HG02840 (cell line): ENCODE measurements at regions not wholly inside any gene's neighbourhood (a gene's known extent, or its start where the extent isn't known, plus 50 kb on each side); places are given as distances from the start of the nearest gene placed in this dataset.

Experiments
- ATAC-seq: cut with Tn5 transposase; IDR thresholded peaks from one replicate; pipeline ENCODE4 v1.9.1; 2021; ENCODE audit warnings: mild to moderate bottlenecking, moderate library complexity, moderate number of reproducible peaks; ENCODE audit not compliant: unreplicated experiment, low FRiP score

DNA sequence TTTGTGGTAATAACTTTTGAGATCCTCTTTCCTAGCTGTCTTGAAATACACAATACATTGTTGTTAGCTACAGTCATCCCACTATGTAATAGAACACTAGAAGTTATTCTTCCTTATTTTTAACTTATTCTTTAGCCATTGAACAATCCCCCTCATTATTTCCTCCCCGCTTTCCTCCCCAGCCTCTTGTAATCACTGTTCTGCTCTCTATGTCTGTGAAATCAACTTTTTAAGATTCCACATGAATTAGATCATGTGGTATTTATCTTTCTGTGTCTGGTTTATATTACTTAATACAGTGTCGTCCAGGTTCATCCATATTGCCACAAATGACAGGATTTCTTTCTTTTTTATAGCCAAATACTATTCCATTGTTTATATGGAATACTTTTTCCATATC, 72.9 kb downstream of the SLC10A2 start:
- no peak for ATAC-seq

DNA sequence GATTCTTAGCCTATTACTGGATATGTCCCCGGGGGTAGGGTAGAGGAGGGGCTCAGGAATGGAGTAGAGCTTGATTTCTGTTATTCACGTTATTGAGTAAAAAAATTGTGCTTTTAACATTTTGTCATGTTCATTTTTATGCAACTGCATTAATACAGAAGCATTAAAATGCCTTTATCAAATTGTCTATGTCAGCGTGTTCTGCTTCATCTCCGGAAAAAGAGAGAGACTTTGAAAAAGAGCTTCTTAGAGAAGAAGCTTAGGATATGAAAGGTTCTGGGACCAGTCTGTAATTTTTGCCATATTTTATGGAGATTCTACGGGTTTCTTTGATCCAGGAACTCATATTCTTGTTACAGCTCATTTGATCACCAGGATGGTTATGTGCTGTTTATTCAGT, 82.0 kb downstream of the SLC10A2 start:
- no peak for ATAC-seq

DNA sequence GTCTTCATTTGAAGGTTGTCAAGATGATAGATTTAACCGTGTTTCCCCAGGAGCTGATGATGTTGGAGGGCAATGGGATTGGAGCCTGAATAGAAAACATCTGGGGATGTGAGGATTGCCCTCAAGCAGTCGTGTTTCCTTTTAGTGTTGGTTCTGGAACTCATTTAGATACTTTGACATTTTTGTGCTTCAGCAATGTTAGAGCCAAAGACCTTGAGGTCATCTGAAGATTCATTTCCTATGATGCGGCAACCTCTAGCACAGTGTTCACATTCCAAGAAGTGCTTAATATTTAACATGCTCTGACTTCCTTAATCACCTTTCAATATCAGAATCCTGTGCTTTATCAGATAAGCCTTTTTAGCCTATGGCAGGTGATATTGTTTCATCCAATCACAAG, 82.7 kb downstream of the SLC10A2 start:
- no peak for ATAC-seq

DNA sequence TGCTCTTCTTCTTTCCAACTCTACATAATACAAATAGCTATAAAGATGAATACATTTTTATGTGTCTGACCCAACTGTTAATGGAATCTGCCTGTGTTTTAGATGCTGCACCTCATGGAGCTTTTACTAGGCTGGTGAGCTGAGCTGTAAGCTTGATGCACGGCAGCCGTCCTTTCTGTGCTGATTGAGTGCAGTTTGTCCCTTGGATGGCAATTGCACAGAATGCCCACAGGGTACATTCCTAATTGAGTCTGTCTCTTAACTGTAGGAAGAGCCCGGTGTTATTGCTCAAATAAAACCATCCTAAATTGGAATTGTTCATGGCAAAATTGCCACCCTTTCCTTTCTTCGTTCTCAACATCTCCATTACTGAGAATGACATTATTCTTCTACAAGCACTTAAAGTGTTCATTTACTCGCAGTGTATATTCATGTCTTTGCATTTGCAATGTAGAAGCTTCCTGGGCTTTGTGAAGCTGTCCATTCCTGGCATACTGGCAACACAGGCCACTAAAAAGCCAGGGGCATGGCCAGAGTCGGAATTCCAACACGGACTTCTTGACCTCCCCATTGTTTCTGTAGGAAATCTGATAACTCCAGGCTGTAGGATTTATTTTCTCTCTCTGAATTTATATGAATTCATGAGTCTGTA, 85.8 kb downstream of the SLC10A2 start:
- ATAC-seq, result no peak

DNA sequence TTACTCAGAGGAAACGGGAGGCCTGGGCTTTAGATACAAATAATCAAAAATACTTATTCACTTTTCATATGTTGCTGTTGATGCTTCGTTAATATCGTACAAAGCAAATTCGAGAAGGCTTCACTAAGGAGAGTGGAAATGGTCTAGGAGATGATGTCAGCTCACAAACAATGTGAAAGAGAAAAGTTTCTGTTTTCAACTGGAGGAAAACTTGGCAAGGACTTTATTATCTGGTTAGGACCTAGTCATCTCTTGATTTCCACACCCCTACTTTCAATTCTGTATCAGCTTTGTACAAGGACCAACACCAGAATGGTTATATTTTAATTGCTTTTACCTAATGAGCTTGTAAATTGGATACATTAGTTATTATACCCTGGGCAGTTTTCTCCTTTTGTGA, 88.0 kb downstream of the SLC10A2 start:
- ATAC-seq, result no peak

DNA sequence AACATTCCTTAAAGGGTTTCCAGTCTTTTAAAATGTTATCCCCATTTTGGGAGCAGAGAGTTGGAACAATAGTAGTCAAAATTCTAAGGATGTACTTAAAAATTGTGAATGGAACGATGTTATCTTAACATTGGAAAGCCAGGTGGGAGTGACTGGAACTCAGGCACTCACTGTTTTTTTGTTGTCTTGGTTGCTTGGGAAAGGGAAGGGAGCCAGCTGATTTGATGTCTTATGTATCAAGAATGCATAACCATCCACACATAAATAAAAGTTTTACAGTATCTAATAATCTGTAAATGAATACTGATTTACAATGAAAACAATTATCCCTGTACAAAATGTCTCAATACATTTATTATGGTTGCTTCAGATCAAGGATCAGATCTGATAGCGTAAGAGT, 88.7 kb downstream of the SLC10A2 start:
- ATAC-seq, result no peak

DNA sequence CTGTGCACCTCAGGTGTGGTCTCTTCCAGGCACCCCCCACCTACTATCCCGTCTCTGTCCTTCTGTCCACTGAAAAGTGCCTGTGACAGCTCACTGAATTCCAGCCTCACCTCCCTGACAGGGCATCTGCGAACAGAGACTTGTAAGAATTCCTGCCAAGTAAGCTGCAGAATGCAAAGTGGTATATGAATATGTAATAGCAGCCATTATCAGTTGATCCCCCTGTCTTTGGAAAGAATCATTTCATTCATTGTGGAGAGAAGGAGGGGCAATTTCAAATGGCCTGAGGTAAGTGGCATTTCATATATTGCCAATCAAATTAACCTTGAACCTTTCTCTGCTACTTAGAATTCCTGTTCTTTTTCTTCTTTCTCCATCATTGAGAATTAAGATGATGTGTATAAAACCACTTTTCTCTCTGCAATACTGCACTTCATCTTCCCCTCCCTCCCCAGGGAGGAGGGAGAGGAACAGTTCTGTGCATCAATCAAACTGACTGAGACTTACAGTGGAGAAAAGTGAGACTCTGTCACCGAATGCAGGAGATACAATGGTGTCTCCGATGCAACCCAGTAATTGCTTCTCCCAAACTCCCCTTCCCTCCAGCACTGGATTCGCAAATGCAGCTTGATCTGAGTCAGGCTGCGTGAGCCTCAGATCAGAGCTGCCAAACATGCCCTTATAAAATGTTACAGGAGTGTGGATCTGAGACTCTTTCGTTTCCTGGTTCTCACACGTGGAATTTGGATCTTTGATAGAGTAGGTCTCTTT, 91.7 kb downstream of the SLC10A2 start:
- ATAC-seq, result no peak

DNA sequence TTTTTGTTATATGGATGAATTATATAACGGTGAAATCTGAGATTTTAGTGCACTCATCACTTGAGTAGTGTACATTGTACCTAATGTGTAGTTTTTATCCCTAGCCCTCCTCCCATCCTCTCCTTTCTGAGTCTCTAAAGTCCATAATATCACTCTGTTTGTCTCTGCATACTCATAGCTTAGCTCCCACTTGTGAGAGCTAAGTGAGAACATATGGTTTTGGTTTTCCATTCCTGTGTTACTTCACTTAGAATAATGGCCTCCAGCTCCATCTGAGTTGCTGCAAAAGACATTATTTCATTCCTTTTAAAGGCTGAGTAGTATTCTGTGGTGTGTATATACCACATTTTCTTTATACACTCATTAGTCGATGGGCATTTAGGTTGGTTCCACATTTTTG, 94.0 kb downstream of the SLC10A2 start:
- ATAC-seq, result no peak

DNA sequence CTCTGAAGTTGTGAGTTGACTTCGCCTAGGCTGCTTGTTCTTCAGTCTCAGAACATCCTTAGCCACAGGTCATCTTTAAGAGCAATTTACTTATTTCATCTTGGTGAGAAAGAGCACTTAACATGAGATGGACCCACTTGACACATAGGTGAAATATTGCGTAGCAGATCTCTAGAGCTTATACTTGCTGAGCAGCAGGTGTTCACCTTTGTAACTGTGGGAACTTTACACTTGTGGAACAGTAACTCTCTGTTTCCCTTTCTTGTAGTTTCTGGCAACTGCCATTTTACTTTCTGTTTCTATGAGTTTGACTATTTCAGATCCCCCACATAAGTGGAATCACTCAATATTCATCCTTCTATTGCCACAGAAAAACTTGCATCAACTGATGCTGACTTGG, 95.7 kb downstream of the SLC10A2 start:
- ATAC-seq, result peak; percentile 93

DNA sequence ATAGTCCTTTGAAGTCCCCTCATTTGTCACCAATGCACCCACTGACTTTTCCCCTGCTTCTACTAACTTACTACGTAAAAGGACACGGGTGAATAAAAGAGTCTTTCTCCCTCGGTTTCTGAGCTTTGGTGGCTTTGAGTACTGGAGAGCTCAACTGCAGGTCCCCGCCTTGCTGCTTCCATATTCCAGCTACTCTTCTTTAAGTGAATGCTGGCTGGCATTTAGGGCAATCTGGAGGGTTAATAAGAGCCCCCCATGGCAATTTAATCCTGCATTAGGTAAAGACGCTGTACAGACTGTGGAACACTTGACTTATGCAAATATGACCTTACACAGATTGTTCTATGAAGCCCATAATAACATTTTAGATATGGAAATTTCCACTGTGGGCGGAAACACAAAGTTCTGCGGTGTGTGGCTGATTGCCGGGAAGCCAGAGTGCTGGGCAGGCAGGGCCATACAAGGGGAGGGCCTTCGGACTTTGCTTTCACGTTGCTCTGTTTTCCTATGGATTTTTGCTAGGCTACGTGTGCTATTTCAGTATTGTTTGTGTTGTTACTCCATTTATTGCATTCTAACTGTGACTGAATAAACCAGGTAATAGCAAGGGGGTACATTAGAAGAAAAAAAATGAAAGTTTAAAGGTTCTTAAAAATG, 97.5 kb downstream of the SLC10A2 start:
- ATAC-seq, result peak; percentile 50

DNA sequence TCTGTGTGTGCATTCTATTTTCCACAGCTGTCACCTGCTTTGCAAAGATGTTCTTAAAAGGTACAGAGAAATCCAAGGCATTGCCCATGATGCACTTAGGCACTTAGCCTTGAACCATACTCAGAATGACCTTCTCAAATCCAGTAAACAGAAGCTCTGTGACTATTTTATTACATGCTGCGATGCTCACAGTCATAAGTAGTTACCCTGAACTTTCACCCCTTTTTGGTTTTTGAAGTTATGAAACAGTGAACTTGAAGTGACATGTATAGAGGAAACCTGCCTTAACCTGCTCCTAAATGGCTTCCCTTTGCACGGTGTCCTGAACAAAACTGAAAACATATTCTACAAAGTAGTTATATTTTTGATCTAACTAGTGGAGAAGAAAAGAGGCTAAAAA, 100.4 kb downstream of the SLC10A2 start:
- no peak for ATAC-seq

DNA sequence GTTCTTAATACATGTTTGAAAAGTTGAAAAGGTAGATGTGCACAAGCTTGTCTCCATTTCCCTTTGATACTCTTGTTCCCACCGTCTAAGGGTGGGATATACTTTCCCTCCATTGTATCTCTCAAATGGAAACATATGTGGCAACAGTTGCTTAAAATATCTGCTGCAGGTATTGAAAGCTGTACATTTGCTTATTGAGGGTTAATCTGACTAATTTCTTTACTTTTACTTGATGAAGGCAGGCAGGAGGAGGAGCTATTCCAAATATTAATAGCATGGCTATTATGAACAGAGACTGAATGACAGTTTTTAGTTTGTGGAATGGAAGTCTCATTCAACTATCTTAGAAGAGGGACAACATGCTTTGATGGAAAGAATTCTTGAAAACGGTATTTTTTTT, 103.8 kb downstream of the SLC10A2 start:
- ATAC-seq, result no peak

DNA sequence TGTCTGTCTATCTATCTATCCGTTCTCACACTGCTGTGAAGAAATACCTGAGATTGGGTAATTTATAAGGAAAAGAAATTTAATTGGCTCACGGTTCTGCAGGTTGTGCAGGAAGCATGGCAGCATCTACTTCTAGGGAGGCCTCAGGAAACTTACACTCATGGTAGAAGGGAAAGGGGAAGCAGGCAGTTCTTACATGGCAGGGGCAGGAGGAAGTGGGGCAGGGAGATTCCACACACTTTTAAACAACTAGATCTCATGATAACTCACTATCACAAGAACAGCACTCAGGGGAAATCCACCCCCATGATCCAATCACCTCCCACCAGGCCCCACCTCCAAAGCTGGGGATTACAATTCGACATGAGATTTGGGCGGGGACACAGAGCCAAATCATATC, 105.3 kb downstream of the SLC10A2 start:
- no peak for ATAC-seq

DNA sequence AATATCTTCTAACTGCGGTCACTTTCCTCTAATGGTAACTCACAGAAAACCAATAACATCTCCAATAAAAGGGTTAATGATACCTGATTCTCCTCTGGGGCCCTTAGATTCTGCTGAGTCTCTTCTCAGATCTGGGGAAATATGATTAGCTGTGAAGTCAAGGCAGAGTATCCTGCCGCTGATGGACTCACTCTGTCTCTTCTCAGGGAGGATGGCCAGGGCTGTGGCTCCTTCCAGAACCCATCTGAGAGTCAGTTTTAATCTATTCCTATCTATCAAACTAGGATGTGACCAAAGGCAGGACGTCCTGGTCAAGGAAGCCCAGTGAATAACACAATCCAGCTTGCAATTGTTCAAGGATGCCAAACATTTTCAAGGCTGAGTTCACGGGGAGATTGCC, 109.8 kb downstream of the SLC10A2 start:
- no peak for ATAC-seq

DNA sequence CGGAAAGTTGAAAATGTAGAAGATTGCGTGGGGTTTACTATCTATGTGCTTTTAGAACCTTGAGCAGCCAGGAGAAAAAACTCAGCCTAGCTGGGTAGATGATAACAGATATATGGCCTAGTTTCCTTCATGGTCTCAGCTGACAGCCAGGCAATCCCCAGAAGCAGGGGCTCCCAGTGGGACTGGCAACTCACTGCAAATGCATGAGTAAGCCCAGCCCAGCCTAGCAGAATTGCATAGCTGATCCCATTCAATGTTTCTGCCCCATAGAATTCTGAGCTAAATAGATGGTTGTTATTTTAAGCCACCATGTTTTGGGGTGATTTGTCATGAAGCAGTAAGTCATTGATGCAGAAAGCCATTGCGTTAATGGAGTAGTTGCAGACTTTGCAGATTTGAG, 108.5 kb downstream of the ERCC5 start:
- no peak for ATAC-seq

DNA sequence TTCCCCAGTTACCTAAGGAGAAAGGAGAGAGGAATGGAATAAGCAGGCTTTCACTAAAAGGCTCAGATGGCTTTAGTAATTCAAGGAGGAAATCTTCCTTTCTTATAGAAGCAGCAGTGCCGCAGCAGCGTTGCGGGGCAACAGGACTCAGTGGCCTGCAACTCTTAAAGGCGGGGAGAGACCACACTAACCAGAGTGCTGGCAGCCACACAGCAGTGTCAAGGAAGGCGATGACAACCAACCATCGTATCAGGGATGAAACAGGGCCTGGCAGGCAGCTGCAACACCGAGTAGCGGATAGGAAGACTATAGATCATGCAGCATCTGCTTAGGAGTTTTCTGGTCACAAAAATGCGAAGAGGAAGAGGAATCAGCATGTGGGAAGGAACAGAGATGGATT, 106.0 kb downstream of the ERCC5 start:
- ATAC-seq, result no peak

DNA sequence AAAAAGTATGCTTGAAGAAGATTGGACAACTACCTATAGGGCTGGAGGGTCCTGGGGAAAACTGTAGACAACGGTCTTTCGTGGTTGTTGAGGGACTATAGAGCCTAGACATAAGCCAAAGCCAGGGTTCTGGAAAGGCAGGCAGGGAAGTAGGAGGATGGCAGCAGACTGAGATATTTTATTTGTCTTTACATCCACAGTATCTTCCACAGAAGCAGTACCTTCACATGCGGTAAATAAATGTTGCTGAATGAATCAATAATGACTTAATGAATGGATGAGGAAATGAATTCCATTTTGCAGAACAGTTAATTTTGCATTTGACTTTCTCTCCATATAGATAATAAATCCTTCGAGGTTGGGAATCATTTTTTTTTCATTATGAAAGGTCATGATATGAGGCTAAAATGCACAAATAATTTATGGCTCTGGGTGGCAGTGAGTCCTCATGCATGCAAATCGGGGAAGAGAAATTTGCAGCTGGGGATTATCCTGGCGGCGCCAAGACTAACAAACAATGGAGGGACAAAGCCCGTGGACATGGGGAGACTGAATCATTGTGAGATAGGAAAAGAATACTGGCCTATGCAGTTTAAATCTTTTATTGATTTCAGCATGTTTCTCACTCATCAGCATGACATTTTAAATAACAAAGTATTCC, 102.0 kb downstream of the ERCC5 start:
- ATAC-seq, result no peak

DNA sequence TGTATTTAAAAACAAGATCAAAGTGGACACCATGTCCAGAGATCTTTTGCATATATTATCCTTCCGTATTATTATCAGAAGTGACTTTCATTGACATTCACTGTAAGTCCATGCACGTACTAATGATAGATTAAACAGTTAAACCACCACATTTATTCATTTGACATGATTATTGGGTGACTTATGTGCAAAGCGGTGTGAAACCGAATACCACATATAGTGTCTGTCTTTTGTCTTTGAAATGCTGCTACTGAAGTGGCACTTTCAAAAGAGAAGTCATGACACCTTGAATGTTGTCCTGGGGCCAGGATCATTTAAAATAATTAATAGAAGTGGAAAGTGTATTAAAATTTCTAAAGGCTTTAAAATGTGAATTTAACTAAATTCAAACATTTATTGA, 100.1 kb downstream of the ERCC5 start:
- no peak for ATAC-seq

DNA sequence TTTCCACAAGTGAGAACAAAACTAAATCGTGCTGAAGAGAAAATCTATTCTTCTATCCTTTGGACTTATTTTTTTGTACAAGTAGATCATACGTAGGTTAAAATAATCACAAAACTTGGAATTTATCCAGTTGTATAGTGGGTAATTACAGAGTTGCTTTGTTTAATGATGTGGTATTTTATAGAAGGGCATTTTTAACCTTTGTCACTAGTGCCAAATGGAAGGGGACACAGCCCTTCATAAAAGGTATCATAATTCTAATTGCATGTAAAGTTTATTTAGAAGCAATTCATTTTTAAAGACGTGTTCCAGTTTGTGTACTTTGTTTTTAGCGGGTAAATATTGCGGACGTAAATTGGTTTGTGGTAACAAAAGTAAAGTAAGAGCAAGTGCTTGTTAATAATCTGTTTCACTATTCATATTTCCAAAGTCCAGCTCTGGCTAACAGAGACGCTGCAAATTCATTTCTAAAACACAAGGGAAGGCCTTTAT, 99.5 kb downstream of the ERCC5 start:
- no peak for ATAC-seq

DNA sequence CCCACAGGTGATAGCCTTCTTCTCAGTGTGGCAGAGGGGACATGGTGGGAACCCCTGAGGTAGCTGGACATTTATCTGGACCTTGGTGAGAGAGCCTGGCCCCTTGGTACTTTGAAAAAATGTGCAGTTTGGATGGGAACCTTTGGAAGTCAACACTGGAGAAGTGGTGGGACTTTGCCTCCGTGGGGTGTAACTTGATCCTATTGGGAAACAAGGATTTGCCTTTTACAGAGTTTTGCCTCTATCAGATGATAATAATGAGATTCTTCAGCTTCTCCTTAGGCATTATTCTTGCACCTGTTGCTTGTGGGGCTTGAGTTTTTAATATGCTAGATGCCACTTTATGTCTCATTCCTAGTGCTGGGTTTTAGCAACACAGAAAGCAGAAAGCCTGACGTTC, 99.0 kb downstream of the ERCC5 start:
- no peak for ATAC-seq

DNA sequence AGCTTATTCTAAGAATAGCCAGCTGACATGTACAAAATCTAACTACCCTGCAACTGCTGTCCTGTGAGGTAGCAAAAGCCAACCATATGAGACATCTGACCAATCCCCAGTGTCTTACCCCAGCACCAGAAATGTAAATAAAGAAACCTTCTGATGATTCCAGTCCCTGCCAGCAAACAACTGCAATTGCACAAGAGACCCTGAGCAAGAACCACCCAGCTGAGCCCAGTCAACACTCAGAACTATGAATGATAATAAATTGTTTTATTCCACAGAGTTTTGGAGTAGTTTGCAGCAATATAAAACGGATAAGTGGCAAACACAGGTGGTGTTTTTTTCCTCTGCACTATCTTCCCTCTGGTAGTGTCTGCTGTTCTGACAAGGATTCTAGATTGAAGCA, 94.9 kb downstream of the ERCC5 start:
- ATAC-seq, result no peak
